CD4-positive, alpha-beta T cell treated with Interleukin-4 for 4 hours (primary cell): ENCODE measurements at regions not wholly inside any gene's neighbourhood (a gene's known extent, or its start where the extent isn't known, plus 50 kb on each side); places are given as distances from the start of the nearest gene placed in this dataset.
"Not testable (repeated sequence)": the region's sequence is repeated elsewhere in the genome, so short reads cannot be mapped to it uniquely, and the experiment has no call there.

Source experiments
- DNase-seq: peaks from one replicate; pipeline ENCODE4 v3.0.0-alpha.2; 2020

DNA sequence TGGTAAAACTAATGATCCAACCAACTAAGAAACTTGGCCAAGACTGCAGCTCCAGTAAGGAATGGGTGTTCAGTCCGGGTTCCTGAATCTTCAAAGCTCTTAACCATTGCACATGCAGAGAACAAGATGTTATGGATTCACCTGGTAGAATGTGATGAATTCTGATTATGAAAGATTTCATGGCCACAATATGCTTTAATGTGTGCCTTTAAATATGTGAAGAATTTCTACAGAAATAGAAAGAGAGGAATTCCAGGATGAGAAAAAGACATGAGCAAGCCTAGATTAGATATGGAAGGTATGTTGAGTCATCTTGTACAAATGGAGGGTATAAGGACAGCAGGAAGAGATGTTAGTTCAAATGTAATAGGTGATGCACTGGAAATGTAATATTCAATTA lies 472.2 kb upstream of the TENM3 start:
- DNase-seq: no peak

DNA sequence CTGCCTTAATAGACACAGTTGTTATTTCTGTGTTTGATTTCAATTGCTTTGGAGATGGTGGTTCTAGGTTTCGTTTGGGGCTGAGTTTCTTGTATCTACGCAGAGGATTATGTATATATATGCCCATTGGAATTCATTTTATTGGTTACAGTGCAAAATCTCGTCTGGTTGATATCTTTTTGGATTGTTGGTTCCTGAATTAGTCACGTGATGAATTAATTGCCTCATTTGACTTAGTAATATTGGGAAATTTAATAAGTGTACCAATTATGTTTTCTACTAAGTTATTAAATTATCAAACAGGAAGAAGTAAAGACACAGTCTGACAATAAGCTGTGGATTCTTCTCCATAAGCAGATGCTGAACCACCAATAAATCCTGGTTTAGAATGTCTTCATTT lies 467.9 kb upstream of the TENM3 start:
- no peak for DNase-seq

DNA sequence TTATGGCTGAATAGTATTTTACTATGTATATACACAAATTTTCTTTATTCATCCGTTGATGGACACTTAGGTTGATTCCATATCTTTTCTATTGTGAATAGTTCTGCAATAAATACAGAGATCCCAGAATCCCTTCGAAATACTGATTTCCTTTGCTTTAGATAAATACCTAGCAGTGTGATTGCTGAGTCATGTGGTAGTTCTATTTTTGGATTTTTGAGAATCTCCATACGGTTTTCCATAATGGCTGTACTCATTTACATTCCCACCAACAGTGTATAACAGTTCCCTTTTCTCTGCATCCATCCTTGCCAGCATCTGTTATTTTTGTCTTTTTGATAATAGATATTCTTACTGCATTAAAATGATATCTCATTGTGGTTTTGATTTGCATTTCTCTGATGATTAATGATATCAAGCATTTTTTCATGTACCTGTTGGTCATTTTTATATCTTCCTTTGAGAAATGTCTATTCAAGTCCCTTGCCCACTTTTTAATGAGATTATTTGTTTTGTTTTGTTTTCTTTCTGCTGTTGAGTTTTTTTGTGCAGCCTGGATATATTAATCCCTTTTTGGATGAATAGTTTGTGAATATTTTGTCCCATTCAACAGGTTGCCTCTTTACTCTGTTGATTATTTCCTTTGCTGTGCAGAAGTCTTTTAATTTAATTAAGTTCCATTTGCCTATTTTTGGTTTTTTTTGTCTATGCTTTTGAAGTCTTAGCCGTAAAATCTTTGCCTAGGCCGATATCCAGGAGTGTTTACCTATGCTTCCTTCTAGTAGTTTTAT lies 466.7 kb upstream of the TENM3 start:
- DNase-seq: no peak

DNA sequence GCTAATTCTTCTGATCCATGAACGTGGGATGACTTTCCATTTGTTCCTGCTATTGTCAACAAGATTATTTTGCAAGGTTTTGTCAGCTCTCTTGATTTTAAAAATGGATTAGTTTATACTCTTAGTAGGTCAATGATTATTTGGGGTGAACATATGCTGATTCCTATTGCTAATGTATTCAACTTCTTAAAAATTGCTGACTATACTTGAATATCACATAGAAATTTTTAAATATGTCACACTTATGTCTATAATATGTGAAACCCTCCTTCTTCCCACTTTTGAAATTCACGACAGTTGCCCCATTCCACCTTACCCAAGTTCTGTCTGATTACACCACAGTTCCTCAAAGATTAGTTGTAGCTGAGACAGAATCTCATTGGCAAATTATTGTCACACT lies 465.7 kb upstream of the TENM3 start:
- no peak for DNase-seq

DNA sequence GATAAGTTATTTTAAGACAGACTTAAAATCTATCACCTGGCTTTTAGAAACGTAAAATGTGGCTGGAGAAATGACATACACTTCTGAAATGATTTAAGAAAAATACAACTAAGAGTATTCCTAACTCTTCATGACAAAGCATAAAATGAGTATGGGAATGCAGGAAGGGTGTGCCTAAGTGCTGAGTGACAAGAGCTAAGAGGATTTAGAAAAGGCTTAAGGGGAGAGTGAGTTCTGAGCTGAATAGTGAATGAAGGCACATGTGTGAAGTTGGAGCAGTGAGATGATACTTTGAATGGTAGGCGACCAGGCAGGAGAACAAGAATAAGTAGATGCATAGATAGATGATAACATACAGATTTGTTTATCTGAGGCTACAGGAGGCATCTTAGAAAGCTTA lies 458.3 kb upstream of the TENM3 start:
- no peak for DNase-seq

DNA sequence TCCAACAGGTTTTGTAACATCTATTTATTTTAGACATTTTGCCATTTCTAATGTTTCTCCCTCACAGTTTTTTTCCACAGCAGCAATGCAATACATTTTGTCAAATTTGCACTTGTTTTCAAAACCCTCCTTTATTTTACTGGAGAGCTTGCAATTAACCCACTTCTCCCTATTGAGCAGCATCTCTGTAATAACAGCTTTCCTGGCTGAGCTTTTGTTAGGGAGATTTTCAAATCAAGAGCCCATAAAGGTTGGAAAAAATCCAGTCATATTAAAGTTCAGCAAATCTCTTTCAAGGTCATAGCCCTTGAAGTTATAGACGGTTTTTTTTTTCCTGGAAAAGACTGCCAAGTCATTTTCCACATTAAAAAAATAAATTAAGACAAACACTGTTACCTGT lies 450.6 kb upstream of the TENM3 start:
- DNase-seq: no peak

DNA sequence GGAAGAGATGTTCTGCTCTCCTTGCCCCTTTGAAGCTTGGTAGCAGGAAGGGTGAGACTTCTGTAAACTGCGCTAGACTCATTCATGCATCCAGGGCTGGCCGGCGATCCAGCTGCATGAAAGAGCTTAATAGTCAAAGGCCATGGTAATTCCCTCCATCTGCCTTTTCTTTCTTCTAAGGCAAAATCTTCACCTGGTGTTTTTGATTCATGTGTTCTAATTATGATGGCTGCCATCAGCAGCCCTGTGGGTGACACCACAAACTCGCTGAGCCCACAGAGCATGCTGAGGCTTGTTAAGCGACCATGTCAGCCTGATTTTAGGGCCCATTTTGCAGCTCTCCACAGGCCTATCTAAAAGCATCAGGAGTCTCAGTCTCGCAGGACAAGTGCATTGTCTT lies 450.1 kb upstream of the TENM3 start:
- no peak for DNase-seq

DNA sequence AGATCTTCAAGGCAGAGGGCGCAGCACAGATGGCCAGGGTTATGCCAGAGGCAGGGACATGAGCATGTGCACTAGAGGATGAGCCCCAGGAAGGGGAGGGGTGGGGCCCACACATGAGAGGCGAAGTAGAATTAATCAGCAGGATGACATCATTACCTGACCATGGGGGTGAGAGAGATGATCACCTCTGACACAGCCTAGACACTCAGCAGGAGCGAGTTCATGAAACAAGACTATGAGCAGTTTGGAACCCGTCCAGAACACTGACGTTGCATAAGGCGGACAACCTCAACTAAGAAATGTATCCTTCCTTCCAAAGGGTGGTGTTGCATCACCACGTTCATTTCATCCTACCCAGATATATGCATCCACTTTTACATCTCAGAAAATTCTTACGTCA lies 446.7 kb upstream of the TENM3 start:
- DNase-seq: no peak

DNA sequence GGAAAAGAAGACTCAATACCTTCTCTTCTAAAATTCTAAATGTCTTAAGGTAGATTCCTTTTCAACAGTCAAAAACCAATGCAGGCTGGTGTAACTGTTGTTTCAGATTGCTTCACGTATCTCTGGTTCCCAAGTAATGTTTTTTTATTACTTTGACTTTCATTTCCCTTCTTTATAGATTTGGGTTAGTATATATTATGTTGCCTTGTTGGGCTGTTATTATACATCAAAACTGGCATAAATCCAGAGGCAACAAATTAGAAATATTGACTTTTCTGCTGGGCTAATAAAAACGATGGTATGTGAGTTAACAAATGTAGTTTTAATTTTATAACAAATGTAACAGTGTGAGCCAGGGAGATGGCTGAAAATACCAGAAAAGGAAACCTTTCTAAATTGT lies 444.7 kb upstream of the TENM3 start:
- no peak for DNase-seq

DNA sequence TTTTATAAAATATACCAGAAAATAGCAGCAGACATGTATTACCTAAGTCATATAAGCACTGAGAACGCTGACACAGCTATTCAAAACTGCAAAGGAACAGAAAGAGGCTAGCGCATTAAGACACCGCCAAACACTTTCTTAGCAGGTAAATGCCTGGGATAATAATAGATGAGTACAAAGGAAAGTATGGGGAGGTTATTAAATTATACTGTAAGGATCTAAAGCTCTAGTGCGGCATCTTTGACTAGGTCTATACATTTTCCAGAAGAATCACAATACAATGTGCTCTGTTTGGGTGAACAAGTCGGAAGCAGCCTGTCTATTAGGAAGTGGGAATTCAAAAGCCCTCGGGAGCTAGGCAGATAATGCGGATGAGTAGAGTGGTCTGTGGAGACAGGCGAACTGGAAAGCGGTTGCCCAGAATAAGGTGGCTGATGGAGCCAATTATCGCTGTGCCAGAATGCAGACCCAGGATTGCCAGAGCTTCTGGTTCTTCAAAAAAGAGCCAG lies 443.6 kb upstream of the TENM3 start:
- no peak for DNase-seq

DNA sequence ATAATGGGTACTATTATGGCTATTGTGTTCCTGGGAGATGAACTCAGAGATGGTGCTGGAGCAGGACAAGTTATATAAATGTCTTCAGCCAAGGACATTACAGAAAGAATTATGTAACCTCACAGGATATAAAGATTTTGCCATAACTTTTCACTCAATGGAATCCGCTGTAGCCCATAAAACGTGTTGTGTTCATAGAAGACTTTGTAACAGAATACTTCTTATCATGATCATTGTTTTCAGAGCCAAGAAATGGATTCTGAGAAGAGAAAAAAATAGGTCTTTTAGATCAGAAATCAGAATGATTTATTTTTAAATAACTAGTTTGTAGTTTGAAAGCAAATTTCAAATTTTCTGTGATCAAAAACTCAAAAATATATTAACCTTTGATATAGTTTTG lies 441.0 kb upstream of the TENM3 start:
- no peak for DNase-seq

DNA sequence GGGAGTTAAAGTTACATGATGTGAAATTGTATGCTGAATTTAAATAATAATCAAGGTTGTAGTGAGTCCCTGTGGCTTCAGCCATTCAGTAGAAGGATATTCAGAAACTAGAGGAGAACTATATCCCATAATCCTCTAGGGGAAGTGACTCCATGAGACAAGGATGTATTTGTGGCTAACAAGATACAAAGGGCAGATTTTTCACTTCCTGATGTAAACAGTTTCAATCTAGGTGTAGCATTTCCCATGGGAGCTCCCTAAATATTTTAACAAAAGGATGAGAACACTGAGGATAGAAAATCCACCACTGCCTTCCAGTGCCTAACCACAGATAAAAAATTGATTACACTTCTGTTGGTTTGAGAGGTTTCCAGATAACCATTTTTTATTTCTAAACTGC lies 435.4 kb upstream of the TENM3 start:
- DNase-seq: no peak

DNA sequence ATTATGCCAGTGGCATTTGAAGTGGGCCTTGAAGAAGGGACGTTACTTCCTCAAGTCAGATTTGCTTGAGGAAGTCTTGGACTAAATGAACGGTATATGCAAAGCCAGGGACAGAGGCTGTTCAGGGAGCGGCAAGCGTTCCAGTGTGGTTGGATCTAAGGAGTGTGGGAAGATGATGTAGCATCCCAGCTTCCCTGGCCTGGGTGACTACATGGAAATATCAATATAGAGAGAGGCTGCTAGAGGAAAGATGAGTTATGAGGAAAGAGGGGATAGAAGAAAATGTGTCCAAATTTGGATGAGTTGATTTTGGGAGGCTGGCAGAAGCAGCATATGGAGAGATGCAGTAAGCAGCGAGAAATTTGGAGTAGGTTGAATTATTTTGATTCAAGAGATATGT lies 432.5 kb upstream of the TENM3 start:
- no peak for DNase-seq

DNA sequence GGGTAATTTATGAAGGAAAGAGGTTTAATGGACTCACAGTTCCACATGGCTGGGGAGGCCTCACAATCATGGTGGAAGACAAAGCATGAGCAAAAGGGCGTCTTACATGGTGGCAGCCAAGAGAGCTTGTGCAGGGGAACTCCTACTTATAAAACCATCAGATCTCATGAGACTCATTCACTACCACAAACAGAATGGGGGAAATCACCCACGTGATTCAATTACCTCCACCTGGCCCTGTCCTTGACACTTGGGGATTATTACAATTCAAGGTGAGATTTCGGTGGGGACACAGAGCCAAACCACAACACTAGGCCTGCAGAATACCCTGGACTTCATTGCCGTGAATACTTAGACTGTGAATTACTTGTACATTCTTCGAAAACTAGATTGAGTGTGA lies 431.7 kb upstream of the TENM3 start:
- not testable (repeated sequence) for DNase-seq

DNA sequence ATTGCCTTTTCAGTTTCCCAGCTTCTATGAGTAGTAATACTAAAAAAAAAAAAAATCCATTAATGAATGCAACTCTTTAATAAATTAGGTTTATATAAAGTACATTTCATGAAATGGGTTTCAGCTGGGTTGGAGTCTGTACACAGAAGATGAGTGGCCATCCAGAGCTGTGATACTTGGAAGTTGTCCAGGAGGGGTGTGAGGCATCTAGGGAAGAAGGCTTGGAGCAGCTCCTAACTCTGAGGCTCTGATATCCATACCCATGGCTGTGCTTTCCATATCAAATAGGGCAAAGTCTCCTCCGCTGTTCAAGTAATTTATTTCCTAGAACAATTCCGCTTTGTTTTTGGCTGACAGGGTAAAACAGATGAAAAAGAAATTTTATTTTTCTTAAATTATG lies 423.3 kb upstream of the TENM3 start:
- no peak for DNase-seq

DNA sequence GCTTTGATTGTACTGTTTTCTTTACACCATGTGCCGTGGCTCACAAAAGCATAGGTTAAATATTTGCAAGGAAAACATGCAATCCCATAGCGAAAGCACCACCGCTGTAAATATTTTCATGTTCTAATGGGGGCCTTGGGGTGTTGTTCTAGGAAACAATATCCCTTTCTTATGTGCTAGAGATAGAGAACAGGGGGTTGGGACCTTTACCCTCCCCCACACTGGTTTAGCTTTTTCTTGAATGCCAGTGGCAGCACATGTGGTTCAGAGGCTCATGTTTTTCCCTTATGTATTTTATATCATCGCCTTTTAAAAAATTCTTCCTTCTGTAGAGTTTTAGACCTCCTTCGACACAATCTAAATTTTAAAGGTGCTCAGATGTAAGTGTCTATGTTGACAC lies 422.6 kb upstream of the TENM3 start:
- DNase-seq: no peak

DNA sequence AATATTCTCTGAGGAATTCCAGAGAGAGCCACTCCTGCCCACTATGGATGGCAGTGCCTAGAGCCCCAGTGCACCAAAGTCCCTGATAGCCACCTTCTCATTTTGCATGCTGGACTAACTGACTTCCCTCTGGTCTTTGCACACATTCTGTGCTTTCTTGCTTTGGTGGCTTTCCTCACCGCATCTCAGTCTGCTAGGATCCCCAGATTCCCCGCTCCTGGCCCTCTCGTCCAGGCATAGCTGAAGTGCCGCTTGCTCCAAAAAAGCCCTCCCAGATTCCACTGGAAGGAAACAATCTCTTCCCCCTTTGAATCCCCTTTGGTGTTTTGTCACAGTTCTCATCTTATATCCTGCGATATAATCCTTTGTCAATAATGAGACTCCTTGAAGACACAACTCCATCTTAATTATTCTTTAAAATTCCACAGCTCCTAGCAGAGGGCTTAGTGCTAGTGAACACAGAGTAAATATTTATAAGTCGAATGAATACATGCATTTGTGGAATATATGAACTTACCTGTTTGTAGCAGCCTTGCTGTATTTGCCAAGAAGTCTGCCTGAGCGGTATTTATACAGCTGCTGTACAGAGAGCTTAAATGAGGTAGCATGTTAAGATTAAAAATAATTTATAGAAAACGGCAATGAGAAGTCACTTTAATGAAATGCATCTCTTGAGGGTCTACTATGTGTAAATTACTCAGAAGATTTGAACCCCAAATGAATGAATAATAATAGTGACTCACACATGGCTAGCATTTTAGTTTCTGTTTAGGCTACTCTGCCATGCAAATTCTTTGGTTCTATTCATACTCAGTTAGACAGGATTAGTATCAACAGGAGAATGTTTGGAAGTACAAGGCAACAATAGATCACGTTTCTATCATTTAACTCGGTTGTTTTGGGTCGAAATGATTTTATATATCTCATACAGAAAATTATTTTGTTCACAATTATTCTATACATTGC lies 421.9 kb upstream of the TENM3 start:
- no peak for DNase-seq

DNA sequence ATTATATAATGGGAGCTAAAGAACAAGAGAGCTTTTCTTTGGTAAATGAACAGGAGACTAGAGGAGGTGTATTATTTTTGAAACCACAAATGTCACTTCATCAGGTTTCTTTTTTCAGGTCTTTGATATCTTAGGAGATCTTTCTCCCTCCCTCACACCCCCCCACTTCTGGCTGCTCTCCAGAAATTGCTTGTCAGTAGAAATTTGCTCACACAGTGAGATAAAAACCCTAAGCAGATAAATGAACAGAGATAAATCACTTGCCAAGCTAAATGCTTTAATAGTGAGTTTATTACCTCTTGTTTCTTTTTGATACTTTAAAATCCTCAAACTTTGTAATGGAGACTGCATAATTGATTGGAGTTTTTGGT lies 421.2 kb upstream of the TENM3 start:
- no peak for DNase-seq

DNA sequence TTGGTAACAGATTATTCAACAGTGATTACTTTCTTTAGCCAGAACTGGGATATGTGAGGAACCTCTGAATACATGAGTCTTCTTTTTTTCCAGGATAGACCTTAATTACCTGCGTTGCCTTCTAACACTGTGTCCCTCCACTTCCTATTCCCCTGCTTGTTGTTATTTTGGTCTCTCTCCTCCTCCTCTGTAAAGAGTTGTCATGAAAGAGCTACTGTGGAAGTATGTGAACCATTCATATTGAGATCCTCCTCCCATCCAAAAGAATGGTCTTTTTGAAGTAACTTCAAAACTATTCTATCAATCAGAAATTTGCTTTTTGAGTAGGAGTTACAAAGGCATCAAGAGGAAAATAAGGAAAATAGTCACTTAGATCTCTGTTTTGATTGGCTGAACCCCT lies 420.0 kb upstream of the TENM3 start:
- no peak for DNase-seq

DNA sequence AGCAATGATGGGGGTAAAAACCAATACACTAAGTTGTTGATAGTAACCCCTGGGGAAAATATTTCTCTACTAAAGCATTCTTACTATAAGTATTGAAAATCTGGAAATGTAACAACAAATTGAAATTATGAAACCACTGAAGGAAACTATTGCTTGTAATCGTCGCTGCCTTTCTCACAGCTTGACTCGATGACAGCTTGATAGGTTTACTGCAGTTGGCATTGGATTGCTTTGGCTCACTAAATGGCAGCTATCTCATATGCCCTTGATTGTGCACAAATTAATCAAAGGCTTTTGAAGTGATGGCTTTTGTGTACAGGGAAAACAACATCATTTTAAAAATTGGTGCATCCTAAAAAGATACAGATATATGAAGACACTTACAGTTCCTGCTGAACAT lies 419.6 kb upstream of the TENM3 start:
- no peak for DNase-seq

DNA sequence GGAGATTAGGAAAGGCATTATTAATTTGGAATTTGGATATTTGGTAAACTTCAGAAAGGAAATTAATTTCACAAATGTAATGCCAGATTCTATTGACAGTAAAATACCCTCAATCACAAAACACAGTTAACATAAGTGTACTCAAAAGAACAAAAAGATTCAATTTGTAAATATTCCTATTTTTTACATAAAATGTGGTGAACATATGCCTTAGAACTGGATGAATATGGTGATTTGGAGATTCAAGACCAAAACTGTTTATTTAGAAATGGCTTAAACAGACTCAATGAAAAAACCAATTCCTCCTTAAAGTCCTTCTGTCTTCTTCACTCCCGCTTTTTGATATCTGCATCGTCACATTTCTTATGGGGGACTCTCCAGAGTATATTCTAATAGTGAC lies 417.6 kb upstream of the TENM3 start:
- no peak for DNase-seq

DNA sequence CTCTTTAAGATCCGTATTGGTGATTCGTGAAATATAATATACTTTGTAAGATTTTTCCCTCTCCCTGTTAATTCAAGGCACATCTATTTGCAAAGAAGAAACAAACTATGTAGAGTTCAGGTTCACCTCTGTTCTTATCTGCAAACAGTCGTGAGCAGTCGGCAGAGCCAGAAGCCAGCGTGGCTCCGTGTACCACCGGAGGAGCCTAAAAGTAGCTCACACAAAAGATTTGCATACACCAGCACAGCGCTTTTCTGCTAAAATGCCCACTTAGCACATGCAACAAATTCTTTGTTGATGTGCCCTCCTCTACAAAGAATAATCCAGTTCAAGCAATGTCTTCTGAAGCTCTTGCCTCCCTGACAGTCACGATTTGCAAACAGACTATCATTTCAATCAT lies 416.0 kb upstream of the TENM3 start:
- DNase-seq: no peak

DNA sequence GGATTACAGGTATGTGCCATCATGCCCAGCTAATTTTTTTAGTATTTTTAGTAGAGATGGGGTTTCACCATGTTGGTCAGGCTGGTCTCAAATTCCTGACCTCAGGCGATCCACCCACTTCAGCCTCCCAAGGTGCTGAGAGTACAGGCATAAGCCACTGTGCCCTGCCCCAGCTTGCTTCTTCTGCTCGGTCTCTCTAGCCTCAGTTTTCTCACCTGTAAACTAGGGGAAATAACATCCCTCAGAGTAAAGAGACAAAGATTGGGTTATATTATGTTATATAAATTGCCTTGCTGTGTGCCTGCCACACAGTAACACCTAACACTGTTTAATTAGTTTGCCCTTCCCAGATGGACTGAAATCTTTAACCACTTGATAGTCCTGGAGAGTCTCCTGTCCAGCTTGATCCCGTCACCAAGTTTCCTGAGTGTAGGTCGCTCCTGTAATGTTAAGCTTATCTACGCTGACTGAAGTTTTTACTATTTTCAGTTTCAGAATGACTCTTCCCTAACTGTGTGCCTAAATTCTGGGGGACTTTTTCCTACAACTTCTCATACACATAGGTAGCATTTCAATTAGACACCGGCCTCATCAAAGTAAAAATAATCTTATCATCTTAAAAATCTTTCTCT lies 412.7 kb upstream of the TENM3 start:
- DNase-seq: no peak

DNA sequence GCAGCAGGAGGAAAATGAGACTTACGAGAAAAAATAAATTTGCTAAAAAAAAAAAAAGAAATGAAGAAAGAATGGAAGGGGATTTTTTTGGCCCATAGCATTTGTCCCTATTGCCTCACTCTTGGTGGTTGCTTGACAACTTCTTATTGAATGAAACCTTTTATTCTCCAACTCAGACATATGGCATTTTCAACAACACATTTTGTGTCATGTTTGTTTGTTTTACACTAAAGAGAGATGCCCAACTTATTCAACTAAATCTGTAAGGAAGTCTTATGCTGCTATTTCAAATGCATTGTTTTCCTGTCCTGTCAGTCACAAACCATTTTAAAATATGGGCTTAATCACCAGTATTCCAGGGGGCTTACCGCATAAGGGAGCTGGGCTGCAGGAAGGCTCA lies 409.1 kb upstream of the TENM3 start:
- no peak for DNase-seq
